H1 (cell line): ENCODE measurements at regions not wholly inside any gene's neighbourhood (a gene's known extent, or its start where the extent isn't known, plus 50 kb on each side); places are given as distances from the start of the nearest gene placed in this dataset.

ENCODE experiments used
- JUN ChIP-seq: IDR thresholded peaks from 2 replicates; pipeline ENCODE4 v1.6.1; 2011; ENCODE audit warnings: low read depth, mild to moderate bottlenecking, improper control_type of control experiment, low read length
- POLR2A ChIP-seq, 2 experiments: IDR thresholded peaks; 1 replicate in 1 of 2; 2 replicates in 1 of 2; pipeline ENCODE4 v1.6.1; 2011; ENCODE audit warnings: low read depth in 2 of 2, low read length in 2 of 2, mild to moderate bottlenecking in 2 of 2; ENCODE audit errors: control extremely low read depth in 1 of 2
- RBBP5 ChIP-seq: IDR thresholded peaks from 2 replicates; pipeline ENCODE4 v1.7.1; 2012; ENCODE audit warnings: low read depth, mild to moderate bottlenecking, inconsistent platforms, low read length, moderate library complexity, borderline replicate concordance
- YY1 ChIP-seq: IDR thresholded peaks from 2 replicates; pipeline ENCODE4 v1.6.1; 2011; ENCODE audit warnings: low read depth, mild to moderate bottlenecking, low read length
- TF ChIP-seq, protein P1 (sequence below): IDR thresholded peaks from 2 replicates; pipeline ENCODE4 v1.6.1; 2011; ENCODE audit warnings: low read depth, mild to moderate bottlenecking, low read length; ENCODE audit not compliant: insufficient read depth
- TF ChIP-seq, protein P2 (sequence below), 3 experiments: IDR thresholded peaks; 1 replicate in 2 of 3; 2 replicates in 1 of 3; pipeline versions ENCODE4 v1.5.1 to v1.6.1; 2011; ENCODE audit warnings: low read length in 3 of 3, mild to moderate bottlenecking in 3 of 3, inconsistent platforms in 2 of 3, low read depth in 1 of 3, moderate library complexity in 1 of 3; ENCODE audit not compliant: insufficient read depth in 1 of 3; ENCODE audit errors: control extremely low read depth in 1 of 3

DNA sequence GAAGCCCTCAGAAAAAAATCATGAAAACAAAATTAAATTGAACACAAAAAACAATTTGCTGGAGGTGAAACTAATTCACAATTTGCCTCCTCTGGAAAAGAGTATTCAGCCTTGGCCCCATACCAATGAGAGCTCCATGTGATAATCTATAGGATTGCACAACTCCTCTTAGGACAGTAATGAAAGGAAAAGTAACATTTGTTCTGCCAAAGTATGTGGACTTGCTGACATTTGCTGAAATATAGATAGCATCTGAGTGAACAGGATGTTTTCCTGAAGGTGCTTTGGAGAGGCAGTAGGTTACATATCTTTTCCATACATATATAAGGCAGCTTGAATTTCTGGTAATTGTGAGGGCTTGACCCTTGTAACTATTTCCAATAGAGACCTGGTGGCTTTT is 122.8 kb downstream of the OR4C45 start:
- TF ChIP-seq RBBP5 = no peak
- TF ChIP-seq JUN = no peak
- TF ChIP-seq, protein P1, sequence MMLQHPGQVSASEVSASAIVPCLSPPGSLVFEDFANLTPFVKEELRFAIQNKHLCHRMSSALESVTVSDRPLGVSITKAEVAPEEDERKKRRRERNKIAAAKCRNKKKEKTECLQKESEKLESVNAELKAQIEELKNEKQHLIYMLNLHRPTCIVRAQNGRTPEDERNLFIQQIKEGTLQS = no peak
- TF ChIP-seq YY1 = no peak
- TF ChIP-seq, protein P2, sequence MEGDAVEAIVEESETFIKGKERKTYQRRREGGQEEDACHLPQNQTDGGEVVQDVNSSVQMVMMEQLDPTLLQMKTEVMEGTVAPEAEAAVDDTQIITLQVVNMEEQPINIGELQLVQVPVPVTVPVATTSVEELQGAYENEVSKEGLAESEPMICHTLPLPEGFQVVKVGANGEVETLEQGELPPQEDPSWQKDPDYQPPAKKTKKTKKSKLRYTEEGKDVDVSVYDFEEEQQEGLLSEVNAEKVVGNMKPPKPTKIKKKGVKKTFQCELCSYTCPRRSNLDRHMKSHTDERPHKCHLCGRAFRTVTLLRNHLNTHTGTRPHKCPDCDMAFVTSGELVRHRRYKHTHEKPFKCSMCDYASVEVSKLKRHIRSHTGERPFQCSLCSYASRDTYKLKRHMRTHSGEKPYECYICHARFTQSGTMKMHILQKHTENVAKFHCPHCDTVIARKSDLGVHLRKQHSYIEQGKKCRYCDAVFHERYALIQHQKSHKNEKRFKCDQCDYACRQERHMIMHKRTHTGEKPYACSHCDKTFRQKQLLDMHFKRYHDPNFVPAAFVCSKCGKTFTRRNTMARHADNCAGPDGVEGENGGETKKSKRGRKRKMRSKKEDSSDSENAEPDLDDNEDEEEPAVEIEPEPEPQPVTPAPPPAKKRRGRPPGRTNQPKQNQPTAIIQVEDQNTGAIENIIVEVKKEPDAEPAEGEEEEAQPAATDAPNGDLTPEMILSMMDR (IDR thresholded peaks at IDR 0.05; ENCODE audit: control extremely low read depth in 1 of 3, insufficient read depth in 1 of 3, low read depth in 1 of 3, low read length in 3 of 3) = no peak
- TF ChIP-seq POLR2A (IDR thresholded peaks at IDR 0.05; ENCODE audit: control extremely low read depth in 1 of 2, low read depth in 2 of 2, low read length in 2 of 2) = no peak
